H1 (cell line): ENCODE measurements at regions not wholly inside any gene's neighbourhood (a gene's known extent, or its start where the extent isn't known, plus 50 kb on each side); places are given as distances from the start of the nearest gene placed in this dataset.

Source experiments
- BRCA1 ChIP-seq: IDR thresholded peaks from 2 replicates; pipeline ENCODE4 v1.6.1; 2012; ENCODE audit warnings: low read depth, low read length, improper control_type of control experiment
- CHD2 ChIP-seq: IDR thresholded peaks from 2 replicates; pipeline ENCODE4 v1.6.1; 2012; ENCODE audit warnings: low read length, improper control_type of control experiment
- GABPA ChIP-seq: IDR thresholded peaks from 2 replicates; pipeline ENCODE4 v1.6.1; 2011; ENCODE audit warnings: mild to moderate bottlenecking, low read length, moderate library complexity, borderline replicate concordance; ENCODE audit not compliant: insufficient read depth
- HDAC2 ChIP-seq, 2 experiments: fragments of 300-600 bp in 1 of 2; sonication (generic) in 1 of 2; IDR thresholded peaks; 2 replicates each; pipeline ENCODE4 v1.6.1; 2011 to 2012; ENCODE audit warnings: low read depth in 2 of 2, low read length in 2 of 2, mild to moderate bottlenecking in 2 of 2, moderate library complexity in 2 of 2, borderline replicate concordance in 1 of 2, inconsistent platforms in 1 of 2
- JUND ChIP-seq: IDR thresholded peaks from 2 replicates; pipeline ENCODE4 v1.6.1; 2011; ENCODE audit warnings: mild to moderate bottlenecking, improper control_type of control experiment, low read length
- KDM5A ChIP-seq: fragments of 200-600 bp; IDR thresholded peaks from 2 replicates; pipeline ENCODE4 v1.7.1; 2012; ENCODE audit warnings: mild to moderate bottlenecking, low read length, inconsistent platforms, mixed read lengths
- POLR2AphosphoS5 ChIP-seq: IDR thresholded peaks from 2 replicates; pipeline ENCODE4 v1.6.1; 2011; ENCODE audit warnings: low read depth, low read length
- RNF2 ChIP-seq: fragments of 200-900, 300-1000 bp; sonication (generic); IDR thresholded peaks from 2 replicates; pipeline ENCODE4 v1.7.1; 2016; ENCODE audit warnings: borderline replicate concordance, low read depth, mild to moderate bottlenecking, antibody characterized with exemption, low read length; ENCODE audit not compliant: poor library complexity, severe bottlenecking; ENCODE audit errors: missing control alignments
- SP1 ChIP-seq: IDR thresholded peaks from 2 replicates; pipeline ENCODE4 v1.6.1; 2011; ENCODE audit warnings: low read depth, low read length
- SRF ChIP-seq: IDR thresholded peaks from 2 replicates; pipeline ENCODE4 v1.6.1; 2011; ENCODE audit warnings: mild to moderate bottlenecking, low read depth, low read length, moderate library complexity
- TCF12 ChIP-seq: IDR thresholded peaks from 2 replicates; pipeline ENCODE4 v1.6.1; 2011; ENCODE audit warnings: low read depth, mild to moderate bottlenecking, low read length
- TEAD4 ChIP-seq: IDR thresholded peaks from 2 replicates; pipeline ENCODE4 v1.6.1; 2012; ENCODE audit warnings: low read depth, low read length, inconsistent platforms, mixed read lengths
- TF ChIP-seq, protein P1 (sequence below): fragments of 300-600 bp; sonication (generic); IDR thresholded peaks from 2 replicates; pipeline ENCODE4 v1.7.1; 2012; ENCODE audit warnings: low read length, moderate library complexity, mild to moderate bottlenecking, inconsistent platforms; ENCODE audit not compliant: insufficient replicate concordance

DNA sequence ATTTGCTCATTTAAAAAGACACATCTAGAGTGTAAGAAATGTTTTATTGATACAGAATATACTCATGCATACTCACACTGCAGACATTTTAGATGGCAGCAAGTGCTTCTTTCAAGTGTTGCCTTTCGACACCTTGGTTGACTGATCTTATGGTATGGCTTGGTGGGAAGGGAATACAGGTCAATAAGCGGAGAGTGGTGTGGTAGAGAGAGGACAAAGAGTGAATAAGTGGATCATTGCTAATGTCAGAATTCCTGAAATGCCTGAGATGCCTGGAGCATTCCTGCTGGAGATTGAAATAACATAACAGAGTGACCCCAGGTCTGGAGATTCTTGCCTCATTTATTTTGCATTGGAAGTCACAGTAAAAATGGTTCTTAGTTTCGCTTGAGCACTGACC, 76.7 kb downstream of the RND3 start (continued):
- TF ChIP-seq TEAD4: peak; percentile 100
- no peak for TF ChIP-seq POLR2AphosphoS5
- TF ChIP-seq SRF: no peak
- TF ChIP-seq GABPA: no peak
- TF ChIP-seq KDM5A: no peak
- no peak for TF ChIP-seq HDAC2 (IDR thresholded peaks at IDR 0.05; ENCODE audit: borderline replicate concordance in 1 of 2, low read depth in 2 of 2, low read length in 2 of 2)
- 0 out of 2 replicates have a peak, but pooled peaks have one; percentile 61 for TF ChIP-seq JUND
- peak; percentile 57 for TF ChIP-seq CHD2
- no peak for TF ChIP-seq RNF2
- TF ChIP-seq BRCA1: no peak
- TF ChIP-seq, protein P1, sequence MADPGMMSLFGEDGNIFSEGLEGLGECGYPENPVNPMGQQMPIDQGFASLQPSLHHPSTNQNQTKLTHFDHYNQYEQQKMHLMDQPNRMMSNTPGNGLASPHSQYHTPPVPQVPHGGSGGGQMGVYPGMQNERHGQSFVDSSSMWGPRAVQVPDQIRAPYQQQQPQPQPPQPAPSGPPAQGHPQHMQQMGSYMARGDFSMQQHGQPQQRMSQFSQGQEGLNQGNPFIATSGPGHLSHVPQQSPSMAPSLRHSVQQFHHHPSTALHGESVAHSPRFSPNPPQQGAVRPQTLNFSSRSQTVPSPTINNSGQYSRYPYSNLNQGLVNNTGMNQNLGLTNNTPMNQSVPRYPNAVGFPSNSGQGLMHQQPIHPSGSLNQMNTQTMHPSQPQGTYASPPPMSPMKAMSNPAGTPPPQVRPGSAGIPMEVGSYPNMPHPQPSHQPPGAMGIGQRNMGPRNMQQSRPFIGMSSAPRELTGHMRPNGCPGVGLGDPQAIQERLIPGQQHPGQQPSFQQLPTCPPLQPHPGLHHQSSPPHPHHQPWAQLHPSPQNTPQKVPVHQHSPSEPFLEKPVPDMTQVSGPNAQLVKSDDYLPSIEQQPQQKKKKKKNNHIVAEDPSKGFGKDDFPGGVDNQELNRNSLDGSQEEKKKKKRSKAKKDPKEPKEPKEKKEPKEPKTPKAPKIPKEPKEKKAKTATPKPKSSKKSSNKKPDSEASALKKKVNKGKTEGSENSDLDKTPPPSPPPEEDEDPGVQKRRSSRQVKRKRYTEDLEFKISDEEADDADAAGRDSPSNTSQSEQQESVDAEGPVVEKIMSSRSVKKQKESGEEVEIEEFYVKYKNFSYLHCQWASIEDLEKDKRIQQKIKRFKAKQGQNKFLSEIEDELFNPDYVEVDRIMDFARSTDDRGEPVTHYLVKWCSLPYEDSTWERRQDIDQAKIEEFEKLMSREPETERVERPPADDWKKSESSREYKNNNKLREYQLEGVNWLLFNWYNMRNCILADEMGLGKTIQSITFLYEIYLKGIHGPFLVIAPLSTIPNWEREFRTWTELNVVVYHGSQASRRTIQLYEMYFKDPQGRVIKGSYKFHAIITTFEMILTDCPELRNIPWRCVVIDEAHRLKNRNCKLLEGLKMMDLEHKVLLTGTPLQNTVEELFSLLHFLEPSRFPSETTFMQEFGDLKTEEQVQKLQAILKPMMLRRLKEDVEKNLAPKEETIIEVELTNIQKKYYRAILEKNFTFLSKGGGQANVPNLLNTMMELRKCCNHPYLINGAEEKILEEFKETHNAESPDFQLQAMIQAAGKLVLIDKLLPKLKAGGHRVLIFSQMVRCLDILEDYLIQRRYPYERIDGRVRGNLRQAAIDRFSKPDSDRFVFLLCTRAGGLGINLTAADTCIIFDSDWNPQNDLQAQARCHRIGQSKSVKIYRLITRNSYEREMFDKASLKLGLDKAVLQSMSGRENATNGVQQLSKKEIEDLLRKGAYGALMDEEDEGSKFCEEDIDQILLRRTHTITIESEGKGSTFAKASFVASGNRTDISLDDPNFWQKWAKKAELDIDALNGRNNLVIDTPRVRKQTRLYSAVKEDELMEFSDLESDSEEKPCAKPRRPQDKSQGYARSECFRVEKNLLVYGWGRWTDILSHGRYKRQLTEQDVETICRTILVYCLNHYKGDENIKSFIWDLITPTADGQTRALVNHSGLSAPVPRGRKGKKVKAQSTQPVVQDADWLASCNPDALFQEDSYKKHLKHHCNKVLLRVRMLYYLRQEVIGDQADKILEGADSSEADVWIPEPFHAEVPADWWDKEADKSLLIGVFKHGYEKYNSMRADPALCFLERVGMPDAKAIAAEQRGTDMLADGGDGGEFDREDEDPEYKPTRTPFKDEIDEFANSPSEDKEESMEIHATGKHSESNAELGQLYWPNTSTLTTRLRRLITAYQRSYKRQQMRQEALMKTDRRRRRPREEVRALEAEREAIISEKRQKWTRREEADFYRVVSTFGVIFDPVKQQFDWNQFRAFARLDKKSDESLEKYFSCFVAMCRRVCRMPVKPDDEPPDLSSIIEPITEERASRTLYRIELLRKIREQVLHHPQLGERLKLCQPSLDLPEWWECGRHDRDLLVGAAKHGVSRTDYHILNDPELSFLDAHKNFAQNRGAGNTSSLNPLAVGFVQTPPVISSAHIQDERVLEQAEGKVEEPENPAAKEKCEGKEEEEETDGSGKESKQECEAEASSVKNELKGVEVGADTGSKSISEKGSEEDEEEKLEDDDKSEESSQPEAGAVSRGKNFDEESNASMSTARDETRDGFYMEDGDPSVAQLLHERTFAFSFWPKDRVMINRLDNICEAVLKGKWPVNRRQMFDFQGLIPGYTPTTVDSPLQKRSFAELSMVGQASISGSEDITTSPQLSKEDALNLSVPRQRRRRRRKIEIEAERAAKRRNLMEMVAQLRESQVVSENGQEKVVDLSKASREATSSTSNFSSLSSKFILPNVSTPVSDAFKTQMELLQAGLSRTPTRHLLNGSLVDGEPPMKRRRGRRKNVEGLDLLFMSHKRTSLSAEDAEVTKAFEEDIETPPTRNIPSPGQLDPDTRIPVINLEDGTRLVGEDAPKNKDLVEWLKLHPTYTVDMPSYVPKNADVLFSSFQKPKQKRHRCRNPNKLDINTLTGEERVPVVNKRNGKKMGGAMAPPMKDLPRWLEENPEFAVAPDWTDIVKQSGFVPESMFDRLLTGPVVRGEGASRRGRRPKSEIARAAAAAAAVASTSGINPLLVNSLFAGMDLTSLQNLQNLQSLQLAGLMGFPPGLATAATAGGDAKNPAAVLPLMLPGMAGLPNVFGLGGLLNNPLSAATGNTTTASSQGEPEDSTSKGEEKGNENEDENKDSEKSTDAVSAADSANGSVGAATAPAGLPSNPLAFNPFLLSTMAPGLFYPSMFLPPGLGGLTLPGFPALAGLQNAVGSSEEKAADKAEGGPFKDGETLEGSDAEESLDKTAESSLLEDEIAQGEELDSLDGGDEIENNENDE: peak; percentile 78
- TF ChIP-seq TCF12: no peak
- peak; percentile 83 for TF ChIP-seq SP1
